HCT116 (cell line): ENCODE measurements at regions not wholly inside any gene's neighbourhood (a gene's known extent, or its start where the extent isn't known, plus 50 kb on each side); places are given as distances from the start of the nearest gene placed in this dataset.

Experiments used
- ATAC-seq: fragments of 200-7000 bp; cut with Tn5 transposase; 2 replicates; pipeline ENCODE4 v1.9.1; 2020; ENCODE audit warnings: mild to moderate bottlenecking, moderate library complexity
- BruUV-seq: library from RNA; stranded (reverse); fragments of 400-500 nt; replicated peaks from 2 replicates; lab custom pipeline; 2021; lab: Mats Ljungman, UMichigan
- CTCF ChIA-PET: fragments of 300-600 bp; sonication (Branson Sonifier 250); formaldehyde crosslinking; loops from one replicate; lab custom pipeline; 2021; ENCODE audit warnings: antibody characterized with exemption; lab: Charles Lee
- POLR2A ChIA-PET: fragments of 300-600, 350-600 bp; sonication (Branson Sonifier 250); formaldehyde crosslinking; loops from one replicate; lab custom pipeline; 2021; ENCODE audit warnings: antibody characterized with exemption; lab: Charles Lee
- RAD21 ChIA-PET, 2 experiments: fragments of 300-600 bp; sonication (Branson Sonifier 250); formaldehyde crosslinking; loops; one replicate each; lab custom pipeline; 2023; ENCODE audit warnings: low total read pairs in 2 of 2; ENCODE audit not compliant: uncharacterized antibody in 2 of 2, unreplicated experiment in 2 of 2, low non-redundant PET in 1 of 2; lab: Charles Lee
- DNase-seq: peaks from one replicate; pipeline ENCODE4 v3.0.0-alpha.2; 2010; ENCODE audit warnings: low read depth, low spot score
- H2AFZ ChIP-seq: fragments of 200-600 bp; shearing (Covaris generic), sonication (generic); 2 replicates; pipeline ENCODE4 v1.6.1; 2017; ENCODE audit warnings: low read depth, mixed run types, mixed read lengths, antibody characterized with exemption, low read length; ENCODE audit not compliant: poor library complexity, severe bottlenecking
- H3K27ac ChIP-seq: 2 replicates; pipeline ENCODE4 v1.5.1; 2012; ENCODE audit warnings: low read depth, low read length
- H3K27me3 ChIP-seq: fragments of 200-600 bp; sonication (generic); 2 replicates; pipeline ENCODE4 v1.6.1; 2016; ENCODE audit warnings: mixed run types, low read length, mixed read lengths; ENCODE audit not compliant: insufficient read depth
- H3K36me3 ChIP-seq, 2 experiments: fragments of 200-500 bp in 1 of 2; fragments of 200-600 bp in 1 of 2; sonication (Bioruptor generic) in 1 of 2; sonication (generic) in 1 of 2; 2 replicates each; pipeline versions ENCODE4 v1.5.1 to v1.6.1; 2014 to 2016; ENCODE audit warnings: low read length in 2 of 2, inconsistent platforms in 1 of 2, mixed read lengths in 1 of 2, mixed run types in 1 of 2; ENCODE audit not compliant: insufficient read depth in 2 of 2, control insufficient read depth in 1 of 2
- H3K4me1 ChIP-seq, 2 experiments: fragments of 200-600 bp in 1 of 2; sonication (generic) in 1 of 2; 2 replicates each; pipeline versions ENCODE4 v1.5.1 to v1.6.1; 2012 to 2017; ENCODE audit warnings: low read length in 2 of 2, inconsistent platforms in 1 of 2, mild to moderate bottlenecking in 1 of 2, mixed read lengths in 1 of 2, mixed run types in 1 of 2, moderate library complexity in 1 of 2; ENCODE audit not compliant: insufficient read depth in 2 of 2, control insufficient read depth in 1 of 2
- H3K4me2 ChIP-seq: fragments of 200-600 bp; sonication (generic); 2 replicates; pipeline ENCODE4 v1.6.1; 2017; ENCODE audit warnings: mixed run types, low read length, mixed read lengths
- H3K4me3 ChIP-seq, 2 experiments: fragments of 200-600 bp in 1 of 2; sonication (generic) in 1 of 2; replicated peaks in 1 of 2; 2 replicates each; pipeline ENCODE4 v1.5.1; 2011 to 2016; ENCODE audit warnings: low read length in 2 of 2, control low read depth in 1 of 2, low read depth in 1 of 2, mild to moderate bottlenecking in 1 of 2, mixed read lengths in 1 of 2, mixed run types in 1 of 2
- H3K79me2 ChIP-seq: fragments of 200-600 bp; sonication (generic); 2 replicates; pipeline ENCODE4 v1.6.1; 2017; ENCODE audit warnings: mild to moderate bottlenecking, mixed run types, low read length, moderate library complexity, mixed read lengths; ENCODE audit not compliant: insufficient read depth
- H3K9ac ChIP-seq: fragments of 200-600 bp; sonication (generic); 2 replicates; pipeline ENCODE4 v1.6.1; 2016; ENCODE audit warnings: low read length, mixed read lengths
- H3K9me2 ChIP-seq: fragments of 200-600 bp; sonication (generic), shearing (Covaris generic); 2 replicates; pipeline ENCODE4 v1.6.1; 2017; ENCODE audit warnings: mixed run types, mild to moderate bottlenecking, moderate library complexity; ENCODE audit not compliant: insufficient read depth
- H3K9me3 ChIP-seq, 2 experiments: fragments of 200-500 bp in 1 of 2; fragments of 200-600 bp in 1 of 2; sonication (Bioruptor generic) in 1 of 2; sonication (generic) in 1 of 2; 2 replicates each; pipeline ENCODE4 v1.6.1; 2014 to 2017; ENCODE audit warnings: low read length in 2 of 2, mixed read lengths in 2 of 2, inconsistent platforms in 1 of 2, low read depth in 1 of 2, mild to moderate bottlenecking in 1 of 2, mixed run types in 1 of 2, moderate library complexity in 1 of 2; ENCODE audit not compliant: control insufficient read depth in 1 of 2, insufficient read depth in 1 of 2
- H4K20me1 ChIP-seq: fragments of 200-600 bp; sonication (generic), shearing (Covaris generic); 2 replicates; pipeline ENCODE4 v1.6.1; 2017; ENCODE audit warnings: mixed run types, mild to moderate bottlenecking, moderate library complexity; ENCODE audit not compliant: insufficient read depth
- ATF3 ChIP-seq: IDR thresholded peaks from 2 replicates; pipeline ENCODE4 v1.6.1; 2012
- EGR1 ChIP-seq: IDR thresholded peaks from 2 replicates; pipeline ENCODE4 v1.6.1; 2012; ENCODE audit warnings: low read depth
- ELF1 ChIP-seq: IDR thresholded peaks from 2 replicates; pipeline ENCODE4 v1.6.1; 2012; ENCODE audit warnings: low read depth, borderline replicate concordance
- EZH2 ChIP-seq: fragments of 200-600 bp; sonication (generic); IDR thresholded peaks from 2 replicates; pipeline ENCODE4 v1.6.1; 2017; ENCODE audit warnings: antibody characterized with exemption, mixed run types
- JUND ChIP-seq: IDR thresholded peaks from 2 replicates; pipeline ENCODE4 v1.6.1; 2012
- MAX ChIP-seq: IDR thresholded peaks from 2 replicates; pipeline ENCODE4 v1.6.1; 2012
- POLR2A ChIP-seq: IDR thresholded peaks from 2 replicates; pipeline ENCODE4 v1.7.0; 2011; ENCODE audit warnings: borderline replicate concordance; ENCODE audit not compliant: insufficient read depth, insufficient read length; ENCODE audit errors: extremely low read depth
- RAD21 ChIP-seq: IDR thresholded peaks from 2 replicates; pipeline ENCODE4 v1.6.1; 2012; ENCODE audit warnings: low read depth, mild to moderate bottlenecking
- SIN3A ChIP-seq: IDR thresholded peaks from 2 replicates; pipeline ENCODE4 v1.6.1; 2012; ENCODE audit warnings: low read depth
- ZFX ChIP-seq: fragments of 450-650 bp; IDR thresholded peaks from 2 replicates; pipeline ENCODE4 v1.6.1; 2017
- intact Hi-C: fragments of 100-400 bp; cut with micrococcal nuclease; formaldehyde crosslinking; loops from 2 replicates; pipeline ENCODE4 v1.10.0; 2022

GRCh38 chr6:154886016-154886415 lies 109.1 kb upstream of the TIAM2 start:
- RAD21 ChIA-PET: no interaction called here
- Histone ChIP-seq H2AFZ (no peak overlapping the region), H3K4me1 (no peaks in the 10 kb centered on the region), H3K27ac (no peak overlapping the region), H4K20me1 (0 out of 2 replicates have a peak, but pooled peaks cover 5% of the 10 kb centered on the region), H3K9ac (no peak overlapping the region), H3K4me3 (no peak overlapping the region), H3K79me2 (no peaks in the 10 kb centered on the region), H3K9me3 (no peaks in the 10 kb centered on the region), H3K36me3 (no peaks in the 10 kb centered on the region), H3K4me2 (no peak overlapping the region), H3K27me3 (no peaks in the 10 kb centered on the region), H3K9me2 (no peaks in the 10 kb centered on the region)
- intact Hi-C loops: no loop called here
- no peak for ATAC-seq
- no peak for TF ChIP-seq EGR1
- no peak for TF ChIP-seq JUND
- no peak for TF ChIP-seq ELF1
- TF ChIP-seq ATF3: no peak
- TF ChIP-seq ZFX: no peak
- no peak for TF ChIP-seq MAX
- no peak for TF ChIP-seq SIN3A
- TF ChIP-seq EZH2: no peak
- TF ChIP-seq RAD21: no peak
- no peak for DNase-seq
- no TSS peak for BruUV-seq
- POLR2A ChIA-PET: no interaction called here
- CTCF ChIA-PET: no interaction called here

GRCh38 chr6:154886471-154886870 lies 108.6 kb upstream of the TIAM2 start:
- H2AFZ ChIP-seq: no peak overlapping the region
- no peaks in the 10 kb centered on the region for H3K36me3 ChIP-seq
- H4K20me1 ChIP-seq: 0 out of 2 replicates have a peak, but pooled peaks cover 5% of the 10 kb centered on the region
- no peaks in the 10 kb centered on the region for H3K27me3 ChIP-seq
- TF ChIP-seq POLR2A (no peak), EZH2 (no peak), ZFX (no peak), JUND (no peak)
- DNase-seq: no peak
- no peaks in the 10 kb centered on the region for H3K9me2 ChIP-seq
- H3K4me2 ChIP-seq: no peak overlapping the region
- no peaks in the 10 kb centered on the region for H3K79me2 ChIP-seq
- RAD21 ChIA-PET: no interaction called here
- H3K4me3 ChIP-seq: no peak overlapping the region
- ATAC-seq: no peak
- H3K9ac ChIP-seq: no peak overlapping the region
- intact Hi-C loops: no loop called here
- CTCF ChIA-PET: no interaction called here
- no peaks in the 10 kb centered on the region for H3K9me3 ChIP-seq
- no TSS peak for BruUV-seq
- H3K4me1 ChIP-seq: no peaks in the 10 kb centered on the region
- POLR2A ChIA-PET: no interaction called here
- H3K27ac ChIP-seq: no peak overlapping the region
